ENCODE measurements at regions not wholly inside any gene's neighbourhood (a gene's known extent, or its start where the extent isn't known, plus 50 kb on each side); places are given as distances from the start of the nearest gene placed in this dataset.

DNA sequence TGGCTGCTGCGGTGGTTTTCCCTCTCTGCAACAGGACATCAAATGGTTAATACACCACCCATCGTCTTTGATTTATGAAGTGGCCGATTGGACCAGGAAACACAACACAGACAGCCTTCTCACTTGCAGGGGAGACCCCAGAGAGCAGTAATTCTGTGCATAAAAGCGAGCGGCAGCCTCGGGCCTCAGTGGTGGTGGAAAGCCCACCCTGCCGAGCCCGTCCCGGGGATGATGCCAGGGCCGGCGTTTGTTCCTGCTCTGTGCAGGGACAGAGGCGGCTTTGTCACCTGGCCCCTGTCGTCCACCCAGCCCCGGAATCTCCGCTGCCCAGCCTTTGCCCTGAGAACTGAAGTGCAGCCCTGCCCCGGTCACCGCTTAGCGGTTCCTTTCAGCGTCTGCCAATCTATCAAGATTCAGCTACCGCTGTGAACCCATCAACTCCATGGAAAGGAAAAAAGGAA is 184.4 kb downstream of the TSHZ3 start:
- no peak for TF ChIP-seq EP300 (IDR thresholded peaks at IDR 0.05)
- TF ChIP-seq POLR2A (IDR thresholded peaks at IDR 0.05), result no peak
- TF ChIP-seq, protein P1, sequence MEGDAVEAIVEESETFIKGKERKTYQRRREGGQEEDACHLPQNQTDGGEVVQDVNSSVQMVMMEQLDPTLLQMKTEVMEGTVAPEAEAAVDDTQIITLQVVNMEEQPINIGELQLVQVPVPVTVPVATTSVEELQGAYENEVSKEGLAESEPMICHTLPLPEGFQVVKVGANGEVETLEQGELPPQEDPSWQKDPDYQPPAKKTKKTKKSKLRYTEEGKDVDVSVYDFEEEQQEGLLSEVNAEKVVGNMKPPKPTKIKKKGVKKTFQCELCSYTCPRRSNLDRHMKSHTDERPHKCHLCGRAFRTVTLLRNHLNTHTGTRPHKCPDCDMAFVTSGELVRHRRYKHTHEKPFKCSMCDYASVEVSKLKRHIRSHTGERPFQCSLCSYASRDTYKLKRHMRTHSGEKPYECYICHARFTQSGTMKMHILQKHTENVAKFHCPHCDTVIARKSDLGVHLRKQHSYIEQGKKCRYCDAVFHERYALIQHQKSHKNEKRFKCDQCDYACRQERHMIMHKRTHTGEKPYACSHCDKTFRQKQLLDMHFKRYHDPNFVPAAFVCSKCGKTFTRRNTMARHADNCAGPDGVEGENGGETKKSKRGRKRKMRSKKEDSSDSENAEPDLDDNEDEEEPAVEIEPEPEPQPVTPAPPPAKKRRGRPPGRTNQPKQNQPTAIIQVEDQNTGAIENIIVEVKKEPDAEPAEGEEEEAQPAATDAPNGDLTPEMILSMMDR (IDR thresholded peaks at IDR 0.05), result no peak
- Histone ChIP-seq H3K27me3 (peaks cover 0 to 3% of the 10 kb centered on the region in 2 donors), H3K9me3 (no peaks in the 10 kb centered on the region), H3K4me3 (no peak overlapping the region), H3K4me1 (no peaks in the 10 kb centered on the region), H3K27ac (no peak overlapping the region), H3K36me3 (no peaks in the 10 kb centered on the region)
- DNase-seq (ENCODE audit: low spot score in 2 of 2), result no peak
- 26 to 27% methylated on average over 13 to 18 of the region's 20 CpGs for WGBS, 2 donors

DNA sequence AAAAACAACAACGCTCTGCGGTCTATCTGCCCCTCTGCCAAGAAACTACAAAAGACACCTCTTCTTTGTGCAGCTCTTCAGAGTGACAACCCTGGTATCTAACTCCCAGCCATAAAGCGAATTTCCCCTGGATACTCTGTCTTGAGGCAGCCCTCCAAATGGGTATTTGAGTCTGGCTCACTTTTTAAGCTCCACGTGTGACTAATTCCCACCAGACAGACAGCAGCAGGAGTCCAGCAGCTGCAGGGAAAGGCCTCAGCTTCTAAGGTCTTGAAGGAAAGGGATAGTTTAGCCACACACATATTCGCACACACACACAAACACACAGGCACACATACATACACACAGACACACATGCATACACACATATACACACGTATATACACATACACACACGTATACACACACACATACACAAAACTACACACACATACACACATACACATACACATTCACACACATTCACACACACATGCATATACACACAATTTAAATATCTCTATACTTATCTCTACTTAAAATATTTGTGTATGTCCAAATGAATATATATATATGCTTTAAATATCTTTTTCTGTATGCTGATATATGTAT is 188.8 kb downstream of the TSHZ3 start:
- no peak overlapping the region for H3K4me3 ChIP-seq
- TF ChIP-seq, protein P1 (IDR thresholded peaks at IDR 0.05), result no peak
- TF ChIP-seq EP300 (IDR thresholded peaks at IDR 0.05) (no peak), POLR2A (IDR thresholded peaks at IDR 0.05) (no peak)
- no peaks in the 10 kb centered on the region for H3K36me3 ChIP-seq
- WGBS, 2 donors, result 65 to 73% methylated on average over 7 of the region's 7 CpGs
- no peaks in the 10 kb centered on the region for H3K4me1 ChIP-seq
- no peaks in the 10 kb centered on the region for H3K9me3 ChIP-seq
- no peak for DNase-seq (ENCODE audit: low spot score in 2 of 2)
- H3K27ac ChIP-seq, result no peak overlapping the region
- H3K27me3 ChIP-seq, result peaks cover 0 to 3% of the 10 kb centered on the region in 2 donors

GRCh38 chr19:31154021-31154420 is 195.2 kb downstream of the TSHZ3 start:
- Histone ChIP-seq H3K36me3 (no peaks in the 10 kb centered on the region), H3K27me3 (no peaks in the 10 kb centered on the region), H3K4me1 (no peaks in the 10 kb centered on the region), H3K4me3 (no peak overlapping the region), H3K27ac (no peak overlapping the region), H3K9me3 (no peaks in the 10 kb centered on the region)
- WGBS, 2 donors, result 75 to 100% methylated on average over 1 of the region's 1 CpG
- no peak for DNase-seq (ENCODE audit: low spot score in 2 of 2)
- TF ChIP-seq POLR2A (IDR thresholded peaks at IDR 0.05) (no peak), EP300 (IDR thresholded peaks at IDR 0.05) (no peak)
- TF ChIP-seq, protein P1 (IDR thresholded peaks at IDR 0.05), result no peak

- Histone ChIP-seq H3K27ac (no peak overlapping the region), H3K27me3 (no peaks in the 10 kb centered on the region), H3K4me1 (no peaks in the 10 kb centered on the region), H3K4me3 (no peak overlapping the region), H3K9me3 (no peaks in the 10 kb centered on the region), H3K36me3 (no peaks in the 10 kb centered on the region)
- TF ChIP-seq, protein P1 (IDR thresholded peaks at IDR 0.05), result no peak
- TF ChIP-seq EP300 (IDR thresholded peaks at IDR 0.05) (no peak), POLR2A (IDR thresholded peaks at IDR 0.05) (no peak)
- DNase-seq (ENCODE audit: low spot score in 2 of 2), result no peak
- 90 to 96% methylated on average over 3 of the region's 3 CpGs for WGBS, 2 donors
Observed at GRCh38 chr19:31152906-31153305, 196.3 kb downstream of the TSHZ3 start.

- no peaks in the 10 kb centered on the region for H3K9me3 ChIP-seq
- WGBS, 2 donors, result 77 to 84% methylated on average over 23 of the region's 23 CpGs
Observed at GRCh38 chr19:31149441-31149941, 199.7 kb downstream of the TSHZ3 start.

More at GRCh38 chr19:31149441-31149941, 199.7 kb downstream of the TSHZ3 start:
- Histone ChIP-seq H3K27ac (no peak overlapping the region), H3K4me3 (no peak overlapping the region), H3K36me3 (no peaks in the 10 kb centered on the region), H3K27me3 (no peaks in the 10 kb centered on the region), H3K4me1 (no peaks in the 10 kb centered on the region)
- no peak for DNase-seq (ENCODE audit: low spot score in 2 of 2)
- no peak for TF ChIP-seq POLR2A (IDR thresholded peaks at IDR 0.05)
- TF ChIP-seq, protein P1 (IDR thresholded peaks at IDR 0.05), result no peak
- no peak for TF ChIP-seq EP300 (IDR thresholded peaks at IDR 0.05)

Data from tibial nerve (tissue), 4 donors.